GM18867 (cell line): ENCODE measurements at regions not wholly inside any gene's neighbourhood (a gene's known extent, or its start where the extent isn't known, plus 50 kb on each side); places are given as distances from the start of the nearest gene placed in this dataset.

Source experiments
- ATAC-seq: cut with Tn5 transposase; IDR thresholded peaks from one replicate; pipeline ENCODE4 v1.9.1; 2021; ENCODE audit warnings: mild to moderate bottlenecking, moderate library complexity; ENCODE audit not compliant: unreplicated experiment

DNA sequence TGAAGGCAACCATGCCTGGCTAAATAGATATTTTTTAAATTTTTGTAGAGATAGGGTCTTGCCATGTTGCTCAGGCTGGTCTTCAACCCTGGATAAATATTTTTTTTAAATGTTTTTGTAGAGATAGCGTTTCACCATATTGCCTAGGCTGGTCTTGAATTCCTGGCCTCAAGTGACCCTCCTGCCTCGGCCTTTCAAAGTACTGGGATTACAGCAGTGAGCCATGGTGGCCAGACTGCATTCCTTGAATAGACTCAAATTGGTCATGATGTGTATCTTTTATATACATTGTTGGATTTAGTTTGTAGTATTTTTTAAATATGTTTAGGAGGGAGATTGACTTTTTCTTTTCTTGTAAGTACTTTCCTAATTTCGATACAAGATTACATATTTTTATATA is 325.7 kb upstream of the C11orf87 start:
- ATAC-seq, result no peak

DNA sequence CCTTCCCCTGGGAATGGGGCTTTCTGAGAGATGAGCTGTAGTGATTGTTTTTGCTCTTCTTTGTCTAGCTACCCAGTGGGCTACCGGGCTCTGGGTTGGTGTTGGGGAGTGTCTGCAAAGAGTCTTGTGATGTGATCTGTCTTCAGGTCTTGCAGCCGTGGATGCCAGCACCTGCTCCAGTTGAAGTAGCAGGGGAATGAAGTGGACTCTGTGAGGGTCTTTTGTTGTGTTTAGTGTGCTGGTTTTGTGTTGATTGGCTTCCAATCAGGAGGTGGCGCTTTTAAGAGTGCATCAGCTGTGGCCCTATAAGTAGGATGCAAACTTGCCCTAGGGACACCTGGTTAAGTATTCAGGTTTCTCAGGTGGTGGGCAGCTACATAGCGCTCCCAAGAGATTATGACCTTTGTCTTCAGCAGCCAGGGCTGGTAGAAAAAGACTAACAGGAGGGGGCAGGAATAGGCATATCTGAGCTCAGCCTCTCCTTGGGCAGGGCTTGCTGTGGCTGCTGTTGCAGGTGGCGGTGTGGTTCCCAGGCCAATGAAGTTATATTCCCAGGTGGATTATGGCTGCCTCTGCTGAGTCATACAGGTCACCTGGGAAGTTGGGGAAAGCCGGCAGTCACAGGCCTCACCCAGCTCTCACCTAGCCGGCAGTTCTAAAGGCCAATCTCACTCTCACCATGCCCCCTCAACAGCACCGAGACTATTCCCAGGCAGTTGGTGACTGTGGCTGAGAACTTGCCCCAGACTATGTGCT is 315.7 kb upstream of the C11orf87 start:
- ATAC-seq, result no peak

- no peak for ATAC-seq
Measured at GRCh38 chr11:109109150-109109549, 312.8 kb upstream of the C11orf87 start.

- no peak for ATAC-seq
Measured at GRCh38 chr11:109109571-109110315, 312.2 kb upstream of the C11orf87 start.

GRCh38 chr11:109112261-109112660 is 309.7 kb upstream of the C11orf87 start:
- no peak for ATAC-seq

- no peak for ATAC-seq
Measured at GRCh38 chr11:109112821-109113280, 309.1 kb upstream of the C11orf87 start.

DNA sequence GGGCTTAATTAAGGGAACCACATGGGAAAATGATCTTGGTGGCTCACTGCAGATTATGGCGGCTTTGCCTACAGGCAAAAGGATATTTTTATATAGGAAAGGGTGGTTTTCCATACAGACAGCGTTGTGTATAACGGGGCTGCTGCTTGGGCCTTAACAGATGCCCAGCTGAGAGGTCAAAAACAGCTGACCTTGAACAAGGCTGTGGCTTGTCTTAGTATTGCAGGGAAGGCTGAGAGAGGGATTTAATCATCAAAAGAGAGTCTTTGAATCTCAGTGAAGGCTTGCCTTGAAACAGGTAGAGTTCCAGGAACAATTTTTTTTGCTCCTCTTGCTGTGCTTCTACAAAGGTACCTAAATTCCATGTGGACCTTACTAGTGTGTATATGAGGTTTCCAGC is 301.6 kb upstream of the C11orf87 start:
- no peak for ATAC-seq

DNA sequence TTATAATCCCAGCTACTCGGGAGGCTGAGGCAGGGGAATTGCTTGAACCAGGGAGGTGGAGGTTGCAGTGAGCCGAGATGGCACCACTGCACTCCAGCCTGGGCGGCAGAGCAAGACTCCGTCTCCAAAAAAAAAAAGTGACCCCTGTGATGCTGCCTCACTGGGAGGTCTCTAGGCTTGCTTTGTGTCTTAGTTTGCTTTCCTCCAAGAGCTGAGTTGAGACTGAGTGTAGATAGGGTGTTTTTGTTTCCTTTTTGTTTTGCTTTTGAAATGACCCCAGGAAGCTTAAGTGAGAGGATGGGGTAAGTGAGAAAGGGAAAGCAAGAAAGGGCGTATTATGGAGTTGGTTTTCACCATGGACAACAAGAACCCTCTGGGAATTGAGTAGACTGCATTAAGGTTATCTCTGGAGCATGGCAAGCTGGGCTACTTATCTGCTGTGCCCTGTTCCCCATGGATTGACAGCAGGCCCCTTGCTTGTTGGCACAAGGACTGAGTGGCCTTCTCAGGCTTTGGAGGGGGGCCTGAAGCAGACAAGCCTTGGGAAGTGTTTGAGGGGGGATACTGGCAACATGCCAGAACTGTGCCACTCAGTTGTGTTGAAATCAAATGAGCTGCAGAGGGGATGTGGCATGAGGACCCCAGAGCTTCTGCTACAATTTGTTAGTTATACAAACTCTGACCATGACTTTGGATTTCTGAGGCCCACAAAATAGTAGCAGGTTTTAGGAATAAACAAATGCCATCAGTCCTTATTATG is 300.6 kb upstream of the C11orf87 start:
- ATAC-seq, result no peak

- no peak for ATAC-seq
Measured at GRCh38 chr11:109123816-109124787, 297.9 kb upstream of the C11orf87 start.

DNA sequence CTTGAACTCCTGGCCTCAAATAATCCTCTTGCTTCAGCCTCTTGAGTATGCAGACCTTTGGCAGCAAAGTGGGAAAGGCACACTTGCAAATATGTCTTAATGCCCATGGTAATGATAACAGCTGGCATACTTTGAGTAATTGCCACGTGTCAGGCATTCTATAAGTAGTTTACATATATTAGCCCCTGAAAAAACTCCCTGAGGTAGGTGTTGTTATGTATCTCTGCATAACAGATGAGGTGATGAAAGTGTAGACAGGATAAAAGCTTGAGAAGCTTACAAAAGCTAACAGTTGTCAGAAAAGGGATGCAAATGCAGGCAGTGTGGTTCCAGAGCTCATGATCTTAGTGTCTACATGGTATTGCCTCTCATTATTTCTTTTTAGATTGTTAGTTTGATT is 291.1 kb upstream of the C11orf87 start:
- no peak for ATAC-seq

DNA sequence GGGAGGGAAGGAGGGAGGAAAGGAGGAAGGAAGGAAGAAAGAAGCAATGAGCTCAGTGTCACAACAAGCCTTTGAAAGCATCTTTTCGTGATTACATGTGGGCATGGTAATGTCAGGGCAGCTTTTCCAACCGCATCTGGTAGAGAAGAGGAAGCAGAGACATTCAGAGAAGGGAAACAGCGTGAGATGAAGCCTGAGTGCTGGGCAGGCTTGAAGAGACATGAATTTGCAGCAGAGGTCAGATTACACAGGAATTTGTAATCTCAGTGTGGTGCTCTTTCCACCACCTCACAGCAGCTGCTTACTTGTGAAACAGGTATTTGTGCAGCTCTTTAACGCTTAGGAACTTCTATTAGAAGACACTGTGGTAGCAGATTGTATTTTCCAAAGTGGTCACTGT is 289.5 kb upstream of the C11orf87 start:
- ATAC-seq, result peak; percentile 72

DNA sequence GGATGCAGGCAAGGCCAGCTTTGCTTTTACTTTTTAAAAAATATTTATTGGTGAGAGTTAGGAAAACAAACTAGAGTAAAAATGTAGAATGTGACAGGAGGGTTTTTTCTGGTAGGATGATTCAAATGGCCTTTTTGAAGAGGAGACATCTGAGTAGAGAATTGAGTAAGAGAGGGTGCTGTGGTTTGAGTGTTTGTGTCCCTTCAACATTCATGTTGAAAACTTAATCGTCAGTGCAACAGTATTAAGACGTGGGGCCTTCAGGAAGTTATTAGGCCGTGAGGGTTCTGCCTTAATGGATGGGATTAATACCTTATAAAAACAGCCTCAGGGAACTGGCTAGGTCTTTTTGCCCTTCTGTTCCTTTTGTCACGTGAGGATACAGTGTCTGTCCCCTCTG is 288.8 kb upstream of the C11orf87 start:
- ATAC-seq, result no peak

DNA sequence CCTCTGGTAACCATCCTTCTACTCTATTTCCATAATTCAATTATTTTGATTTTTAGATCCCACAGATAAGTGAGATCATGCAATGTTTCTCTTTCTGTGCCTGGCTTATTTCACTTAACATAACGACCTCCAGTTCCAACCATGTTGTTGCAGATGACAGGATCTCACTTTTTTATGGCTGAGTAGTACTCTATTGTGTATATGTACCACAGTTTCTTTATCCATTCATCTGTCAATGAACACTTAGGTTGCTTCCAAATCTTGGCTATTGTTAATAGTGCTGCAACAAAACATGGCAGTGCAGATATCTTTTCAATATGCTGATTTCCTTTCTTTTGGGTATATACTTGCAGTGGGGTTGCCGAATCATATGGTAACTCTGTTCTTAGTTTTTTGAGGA is 286.4 kb upstream of the C11orf87 start:
- ATAC-seq, result no peak

- ATAC-seq, result no peak
Measured at GRCh38 chr11:109138196-109138595, 283.8 kb upstream of the C11orf87 start.

DNA sequence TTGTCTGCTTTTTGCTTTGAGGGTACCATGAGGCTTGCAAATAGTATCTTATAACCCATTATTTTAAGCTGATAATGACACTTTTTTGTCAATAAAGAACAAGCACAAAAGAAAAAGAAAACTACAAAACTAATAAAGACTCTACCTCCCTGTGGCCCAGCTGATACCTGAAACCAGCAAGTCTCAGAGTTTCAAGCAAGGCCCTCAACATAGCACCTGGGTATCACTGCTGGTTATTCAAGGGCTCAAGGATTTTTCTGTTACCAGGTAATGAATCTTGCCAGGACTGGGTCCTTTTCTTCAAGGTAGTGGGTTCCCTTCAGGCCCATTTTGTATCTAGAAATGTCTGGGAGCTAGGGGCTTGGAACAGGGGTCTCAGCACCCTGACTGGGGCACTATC is 281.6 kb upstream of the C11orf87 start:
- ATAC-seq, result no peak

- ATAC-seq, result no peak
Measured at GRCh38 chr11:109140857-109141515, 281.0 kb upstream of the C11orf87 start.

GRCh38 chr11:109145287-109145686 is 276.7 kb upstream of the C11orf87 start:
- ATAC-seq, result no peak

DNA sequence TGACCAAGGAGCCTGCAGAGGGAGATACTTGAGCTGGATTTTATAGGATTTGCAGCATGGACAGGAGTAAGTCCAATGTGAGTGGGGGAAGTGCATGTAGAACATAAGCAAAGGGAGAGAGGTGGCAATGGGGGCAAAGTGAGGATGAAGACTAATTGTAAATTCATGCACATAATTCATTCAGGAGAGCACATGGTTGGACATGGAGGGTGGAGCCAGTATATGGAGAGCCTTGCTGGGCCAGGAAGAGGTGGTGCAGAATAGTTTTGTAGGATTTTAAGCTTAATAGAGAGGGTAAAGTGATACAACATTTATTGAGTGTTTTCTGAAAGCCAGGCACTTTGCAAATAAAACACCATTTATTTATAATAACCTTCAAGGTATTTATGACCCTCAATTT is 274.3 kb upstream of the C11orf87 start:
- ATAC-seq, result no peak

DNA sequence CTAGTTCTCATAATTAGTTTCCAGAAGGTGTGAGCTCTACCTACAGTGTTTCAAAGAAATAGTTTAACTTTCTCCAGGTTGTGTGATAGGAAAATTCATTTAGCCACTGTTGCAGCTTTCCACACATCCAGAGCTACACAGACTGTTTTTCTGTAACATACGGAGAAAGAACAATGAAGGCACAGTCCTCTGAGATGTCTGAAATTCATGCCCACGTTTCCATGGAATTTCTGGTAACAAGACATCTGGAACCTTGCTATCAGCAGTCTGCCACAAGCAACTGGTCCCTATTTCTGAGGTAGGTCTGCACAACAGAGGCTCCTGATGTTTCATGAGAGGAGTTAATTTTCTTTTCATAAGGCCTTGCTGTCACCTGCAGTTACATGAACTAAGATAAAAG is 273.3 kb upstream of the C11orf87 start:
- ATAC-seq, result no peak

DNA sequence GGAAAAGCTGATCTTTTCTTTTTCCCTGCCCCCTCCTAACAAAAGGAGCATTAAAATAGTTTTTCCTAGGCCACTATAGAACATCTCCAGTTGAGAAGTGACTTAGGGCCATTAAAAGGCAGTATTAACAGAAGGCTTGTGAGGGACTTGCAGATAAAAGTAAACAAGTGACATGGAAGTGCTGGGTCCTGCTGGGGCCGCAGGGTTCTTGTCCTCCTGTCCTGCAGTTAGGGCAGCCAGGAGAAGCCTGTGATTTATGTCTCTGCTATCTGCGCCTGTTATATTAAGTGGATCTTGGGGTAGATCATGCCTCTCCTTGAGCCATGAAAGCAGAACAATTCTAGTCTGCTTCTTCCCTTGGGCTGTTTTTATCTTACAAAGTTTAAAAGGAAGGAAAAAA is 271.4 kb upstream of the C11orf87 start:
- ATAC-seq, result no peak
